ENCODE measurements at regions not wholly inside any gene's neighbourhood (a gene's known extent, or its start where the extent isn't known, plus 50 kb on each side); places are given as distances from the start of the nearest gene placed in this dataset.
A peak's percentile ranks its signal among the peaks of the same experiment; 100 is the strongest.

GRCh38 chr5:144896473-144896872, 725.8 kb downstream of the KCTD16 start:
- no peak overlapping the region for H3K9ac ChIP-seq
- H3K27ac ChIP-seq = no peak overlapping the region
- H3K4me1 ChIP-seq = no peaks in the 10 kb centered on the region
- no peaks in the 10 kb centered on the region for H3K27me3 ChIP-seq
- H3K36me3 ChIP-seq = no peaks in the 10 kb centered on the region
- no peaks in the 10 kb centered on the region for H4K20me1 ChIP-seq
- no peaks in the 10 kb centered on the region for H3K9me3 ChIP-seq (replicated peaks in 1 of 11)
- H3K4me3 ChIP-seq = no peak overlapping the region
- no peak overlapping the region for H3K4me2 ChIP-seq
- TF ChIP-seq Cebpa-rat (IDR thresholded peaks at IDR 0.05) = no peak

GRCh38 chr5:144886668-144887067, 716.0 kb downstream of the KCTD16 start:
- Histone ChIP-seq H3K9ac (no peak overlapping the region), H3K9me3 (replicated peaks in 1 of 11) (no peaks in the 10 kb centered on the region; a peak in 1 of 22 replicates), H3K36me3 (no peaks in the 10 kb centered on the region), H4K20me1 (no peaks in the 10 kb centered on the region), H3K27me3 (no peaks in the 10 kb centered on the region), H3K4me2 (no peak overlapping the region), H3K4me1 (no peaks in the 10 kb centered on the region), H3K27ac (no peak overlapping the region), H3K4me3 (no peak overlapping the region)
- TF ChIP-seq Cebpa-rat (IDR thresholded peaks at IDR 0.05) = no peak

DNA sequence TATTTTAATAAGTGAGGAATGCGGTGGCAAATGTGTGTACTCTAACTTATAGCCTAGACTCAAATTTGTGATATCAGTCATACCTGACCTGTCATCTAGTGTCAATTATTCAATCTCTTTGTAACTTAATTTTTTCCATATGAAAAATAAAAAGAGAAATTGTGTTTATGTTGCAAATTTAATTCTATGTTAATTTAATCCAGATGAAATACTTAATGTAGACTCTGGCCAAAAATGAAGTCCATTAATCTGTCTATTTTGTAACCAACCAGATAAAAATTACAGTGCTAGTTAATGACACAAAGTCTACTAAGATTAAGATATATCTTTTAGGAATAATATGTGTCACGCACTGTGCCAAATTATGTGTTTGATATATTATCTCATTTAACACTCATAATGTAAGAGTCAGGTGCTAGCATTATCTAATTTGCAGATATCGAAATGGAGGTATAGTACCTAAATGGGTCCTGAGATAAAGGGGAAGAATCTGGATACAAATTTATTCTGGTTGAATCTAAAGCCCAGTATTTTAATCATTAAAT, 712.1 kb downstream of the KCTD16 start:
- Histone ChIP-seq H3K27ac (no peak overlapping the region), H4K20me1 (no peaks in the 10 kb centered on the region), H3K36me3 (no peaks in the 10 kb centered on the region), H3K4me2 (no peak overlapping the region), H3K9ac (no peak overlapping the region), H3K4me1 (no peaks in the 10 kb centered on the region), H3K4me3 (no peak overlapping the region), H3K27me3 (no peaks in the 10 kb centered on the region), H3K9me3 (replicated peaks in 1 of 11) (no peaks in the 10 kb centered on the region)
- no peak for TF ChIP-seq Cebpa-rat (IDR thresholded peaks at IDR 0.05)

- no peak for TF ChIP-seq Cebpa-rat (IDR thresholded peaks at IDR 0.05)
- Histone ChIP-seq H3K9me3 (replicated peaks in 1 of 11) (no peaks in the 10 kb centered on the region), H3K4me2 (no peak overlapping the region), H3K27me3 (no peaks in the 10 kb centered on the region), H4K20me1 (no peaks in the 10 kb centered on the region), H3K9ac (no peak overlapping the region), H3K36me3 (no peaks in the 10 kb centered on the region), H3K4me1 (no peaks in the 10 kb centered on the region), H3K27ac (no peak overlapping the region), H3K4me3 (no peak overlapping the region)
These were observed 709.8 kb downstream of the KCTD16 start for GRCh38 chr5:144880513-144880912.

GRCh38 chr5:144876990-144877389, 706.3 kb downstream of the KCTD16 start:
- H3K4me2 ChIP-seq = no peak overlapping the region
- H3K4me3 ChIP-seq = no peak overlapping the region
- no peaks in the 10 kb centered on the region for H3K9me3 ChIP-seq (replicated peaks in 1 of 11)
- peak in 1 of 11 experiments; percentile 61; a peak in 1 of 22 replicates for TF ChIP-seq Cebpa-rat (IDR thresholded peaks at IDR 0.05)
- H4K20me1 ChIP-seq = no peaks in the 10 kb centered on the region
- H3K27me3 ChIP-seq = no peaks in the 10 kb centered on the region
- no peaks in the 10 kb centered on the region for H3K36me3 ChIP-seq
- H3K9ac ChIP-seq = no peak overlapping the region
- H3K27ac ChIP-seq = no peak overlapping the region
- H3K4me1 ChIP-seq = no peaks in the 10 kb centered on the region

DNA sequence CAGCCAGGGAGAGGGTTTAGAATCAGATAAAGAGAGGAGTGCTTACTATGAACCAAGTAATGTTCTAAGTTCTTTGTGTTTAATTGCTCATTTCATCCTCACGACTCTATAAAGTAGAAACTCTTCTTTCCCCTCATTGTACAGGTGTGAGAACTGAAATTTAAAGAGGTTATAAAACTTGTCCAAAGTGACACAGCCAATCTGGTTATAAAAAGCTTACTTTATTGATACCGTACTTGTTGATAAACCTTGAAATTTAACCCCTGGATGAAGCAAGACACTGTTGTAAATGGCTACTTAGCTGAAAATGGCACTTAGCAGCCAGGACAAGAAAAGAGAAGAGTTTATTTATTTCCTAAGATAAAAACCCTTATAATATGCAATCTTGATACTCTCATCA, 702.4 kb downstream of the KCTD16 start:
- H3K9ac ChIP-seq = no peak overlapping the region
- peaks cover 0 to 9% (median 0%) of the 10 kb centered on the region in 10 experiments; a peak in 6 of 20 replicates for H3K4me1 ChIP-seq
- H3K27ac ChIP-seq = no peak overlapping the region
- no peak overlapping the region for H3K4me2 ChIP-seq
- H4K20me1 ChIP-seq = no peaks in the 10 kb centered on the region
- TF ChIP-seq Cebpa-rat (IDR thresholded peaks at IDR 0.05) = no peak
- peaks cover 0 to 6% (median 0%) of the 10 kb centered on the region in 11 experiments; a peak in 3 of 22 replicates for H3K9me3 ChIP-seq (replicated peaks in 1 of 11)
- H3K4me3 ChIP-seq = no peak overlapping the region
- no peaks in the 10 kb centered on the region for H3K36me3 ChIP-seq
- no peaks in the 10 kb centered on the region for H3K27me3 ChIP-seq

DNA sequence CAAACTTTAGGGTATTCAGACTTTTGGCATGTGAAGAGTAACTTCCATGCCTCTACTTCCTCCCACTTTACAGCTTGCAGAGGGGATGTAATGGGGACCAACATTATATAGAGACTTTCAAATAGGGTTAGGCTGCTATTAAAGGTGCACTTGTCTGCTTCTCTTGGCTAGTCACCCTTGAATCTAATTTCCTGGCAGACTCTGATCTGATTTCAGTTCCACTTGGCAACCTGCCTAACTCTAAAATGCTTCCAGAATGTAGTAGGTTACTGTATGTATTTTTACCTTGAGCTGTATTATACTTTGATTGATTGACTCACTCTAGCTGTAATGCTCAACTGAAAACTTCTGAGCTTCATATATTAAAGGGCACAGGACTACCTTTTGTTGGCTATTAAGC, 693.4 kb downstream of the KCTD16 start:
- Histone ChIP-seq H3K4me3 (no peak overlapping the region), H4K20me1 (no peaks in the 10 kb centered on the region), H3K9me3 (replicated peaks in 1 of 11) (peaks cover 0 to 29% (median 0%) of the 10 kb centered on the region in 11 experiments; a peak in 6 of 22 replicates), H3K4me1 (peaks cover 4 to 70% (median 31%) of the 10 kb centered on the region in 10 experiments; a peak in 16 of 20 replicates), H3K27ac (no peak overlapping the region), H3K27me3 (no peaks in the 10 kb centered on the region), H3K9ac (no peak overlapping the region), H3K4me2 (peak overlapping the region in 8 of 11 experiments; percentile 3 to 67 (median 53); a peak in 15 of 22 replicates), H3K36me3 (no peaks in the 10 kb centered on the region)
- no peak for TF ChIP-seq Cebpa-rat (IDR thresholded peaks at IDR 0.05)

GRCh38 chr5:144857454-144857853, 686.8 kb downstream of the KCTD16 start:
- no peak for TF ChIP-seq Cebpa-rat (IDR thresholded peaks at IDR 0.05)
- H3K4me1 ChIP-seq = peaks cover 0 to 16% (median 6%) of the 10 kb centered on the region in 10 experiments; a peak in 10 of 20 replicates
- H3K4me2 ChIP-seq = peak overlapping the region in 2 of 11 experiments; percentile 18 to 36; a peak in 1 of 22 replicates

DNA sequence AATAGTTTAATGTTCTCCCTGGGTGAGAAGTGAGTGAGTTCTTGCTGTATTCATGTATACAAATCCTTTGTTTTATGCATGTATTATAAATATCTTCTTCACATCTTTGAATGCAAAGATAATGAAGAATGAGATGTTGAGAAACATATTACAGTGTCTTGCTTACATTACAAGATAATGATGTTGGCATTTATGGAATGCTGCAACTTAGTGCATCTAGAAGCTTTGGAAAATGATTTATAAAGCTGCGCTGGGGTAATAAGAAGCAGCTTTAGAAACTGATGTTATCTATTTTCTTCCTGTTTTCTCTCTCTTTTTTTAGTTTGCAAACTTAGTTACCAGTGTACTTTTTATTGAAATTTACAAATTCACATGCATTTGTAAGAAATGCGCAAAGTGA, 673.4 kb downstream of the KCTD16 start:
- Histone ChIP-seq H3K4me3 (no peak overlapping the region), H3K9me3 (replicated peaks in 1 of 11) (peaks cover 7 to 16% (median 11%) of the 10 kb centered on the region in 11 experiments; a peak in 18 of 22 replicates), H3K27ac (no peak overlapping the region), H3K4me1 (no peaks in the 10 kb centered on the region), H3K27me3 (no peaks in the 10 kb centered on the region), H3K4me2 (no peak overlapping the region), H3K36me3 (no peaks in the 10 kb centered on the region), H4K20me1 (no peaks in the 10 kb centered on the region), H3K9ac (no peak overlapping the region)
- TF ChIP-seq Cebpa-rat (IDR thresholded peaks at IDR 0.05) = no peak

More at GRCh38 chr5:144857454-144857853, 686.8 kb downstream of the KCTD16 start:
- Histone ChIP-seq H3K36me3 (no peaks in the 10 kb centered on the region), H3K9me3 (replicated peaks in 1 of 11) (peaks cover 0 to 5% (median 0%) of the 10 kb centered on the region in 11 experiments; a peak in 1 of 22 replicates), H3K27me3 (no peaks in the 10 kb centered on the region), H3K4me3 (no peak overlapping the region), H4K20me1 (no peaks in the 10 kb centered on the region), H3K9ac (no peak overlapping the region), H3K27ac (peak overlapping the region in 1 of 11 experiments; percentile 5; a peak in 1 of 22 replicates)

- H3K4me2 ChIP-seq = no peak overlapping the region
- peaks cover 0 to 13% (median 0%) of the 10 kb centered on the region in 10 experiments; a peak in 5 of 20 replicates for H3K4me1 ChIP-seq
- H3K9me3 ChIP-seq (replicated peaks in 1 of 11) = 0 out of 22 replicates have a peak, but pooled peaks cover 0 to 8% (median 0%) of the 10 kb centered on the region in 11 experiments
- no peak overlapping the region for H3K27ac ChIP-seq
- H3K4me3 ChIP-seq = no peak overlapping the region
- no peak overlapping the region for H3K9ac ChIP-seq
- no peaks in the 10 kb centered on the region for H3K36me3 ChIP-seq
- TF ChIP-seq Cebpa-rat (IDR thresholded peaks at IDR 0.05) = no peak
- H3K27me3 ChIP-seq = no peaks in the 10 kb centered on the region
- no peaks in the 10 kb centered on the region for H4K20me1 ChIP-seq
These were observed 661.7 kb downstream of the KCTD16 start for GRCh38 chr5:144832416-144832815.

Measured in BLaER1 treated with 17β-estradiol and CSF1 and Interleukin-3, amounts not matched to agents 10 nM and 100 nM (cell line).